Skeletal muscle tissue (tissue), 3 donors: ENCODE measurements at regions not wholly inside any gene's neighbourhood (a gene's known extent, or its start where the extent isn't known, plus 50 kb on each side); places are given as distances from the start of the nearest gene placed in this dataset.

Source experiments
- H3K27ac ChIP-seq: one replicate; pipeline ENCODE4 v1.7.0; 2013; ENCODE audit warnings: mild to moderate bottlenecking, low read depth, low read length, inconsistent platforms
- H3K27me3 ChIP-seq, 3 donors: one replicate each; pipeline ENCODE4 v1.7.0; 2013; ENCODE audit warnings: low read length in 3 of 3; ENCODE audit not compliant: control insufficient read depth in 3 of 3, insufficient read depth in 3 of 3
- H3K36me3 ChIP-seq, 3 donors: one replicate each; pipeline ENCODE4 v1.7.0; 2013; ENCODE audit warnings: low read length in 3 of 3; ENCODE audit not compliant: control insufficient read depth in 3 of 3, insufficient read depth in 3 of 3
- H3K4me1 ChIP-seq, 3 donors: one replicate each; pipeline ENCODE4 v1.7.0; 2013; ENCODE audit warnings: low read length in 3 of 3, mild to moderate bottlenecking in 3 of 3; ENCODE audit not compliant: control insufficient read depth in 3 of 3, insufficient read depth in 3 of 3
- H3K4me3 ChIP-seq, 3 donors: one replicate each; pipeline ENCODE4 v1.7.0; 2013; ENCODE audit warnings: low read length in 3 of 3
- H3K9ac ChIP-seq, 3 donors: one replicate each; pipeline ENCODE4 v1.7.0; 2013; ENCODE audit warnings: low read length in 3 of 3, mild to moderate bottlenecking in 3 of 3, moderate library complexity in 2 of 3, low read depth in 1 of 3
- H3K9me3 ChIP-seq, 3 donors: one replicate each; pipeline ENCODE4 v1.7.0; 2013; ENCODE audit warnings: low read length in 3 of 3; ENCODE audit not compliant: control insufficient read depth in 3 of 3
- donor health status: Osteomylitis.

GRCh38 chr17:77383613-77384608 is 243.1 kb downstream of the SEC14L1 start:
- Histone ChIP-seq H3K27ac (peak overlapping the region; percentile 51), H3K9me3 (no peaks in the 10 kb centered on the region), H3K36me3 (no peaks in the 10 kb centered on the region), H3K27me3 (no peaks in the 10 kb centered on the region), H3K4me3 (peak overlapping the region in 1 of 3 donors; percentile 54), H3K9ac (peak overlapping the region; percentile 7 to 70 (median 50)), H3K4me1 (peaks cover 77 to 85% (median 84%) of the 10 kb centered on the region in 3 donors)

GRCh38 chr17:77385750-77386501 is 245.2 kb downstream of the SEC14L1 start:
- Histone ChIP-seq H3K9ac (peak overlapping the region; percentile 14 to 62 (median 57)), H3K4me3 (no peak overlapping the region), H3K4me1 (peaks cover 79 to 85% (median 81%) of the 10 kb centered on the region in 3 donors), H3K36me3 (no peaks in the 10 kb centered on the region), H3K9me3 (no peaks in the 10 kb centered on the region), H3K27me3 (no peaks in the 10 kb centered on the region), H3K27ac (peak overlapping the region; percentile 54)

- Histone ChIP-seq H3K4me1 (peaks cover 79 to 85% (median 84%) of the 10 kb centered on the region in 3 donors), H3K27me3 (no peaks in the 10 kb centered on the region), H3K9me3 (no peaks in the 10 kb centered on the region), H3K36me3 (no peaks in the 10 kb centered on the region), H3K27ac (peak overlapping the region; percentile 54), H3K4me3 (no peak overlapping the region), H3K9ac (peak overlapping the region; percentile 14 to 62 (median 57))
Measured at GRCh38 chr17:77386502-77387192, 245.9 kb downstream of the SEC14L1 start.

GRCh38 chr17:77387891-77388290 is 247.1 kb downstream of the SEC14L1 start:
- H3K36me3 ChIP-seq, result no peaks in the 10 kb centered on the region
- H3K9ac ChIP-seq, result peak overlapping the region in 2 of 3 donors; percentile 38 to 58
- no peaks in the 10 kb centered on the region for H3K9me3 ChIP-seq
- H3K27ac ChIP-seq, result peak overlapping the region; percentile 42
- no peak overlapping the region for H3K4me3 ChIP-seq
- no peaks in the 10 kb centered on the region for H3K27me3 ChIP-seq
- peaks cover 83 to 88% (median 87%) of the 10 kb centered on the region in 3 donors for H3K4me1 ChIP-seq

- Histone ChIP-seq H3K27me3 (no peaks in the 10 kb centered on the region), H3K4me1 (peaks cover 80 to 86% (median 85%) of the 10 kb centered on the region in 3 donors), H3K4me3 (peak overlapping the region in 1 of 3 donors; percentile 35), H3K36me3 (no peaks in the 10 kb centered on the region), H3K9me3 (no peaks in the 10 kb centered on the region), H3K9ac (peak overlapping the region; percentile 20 to 58 (median 38)), H3K27ac (peak overlapping the region; percentile 42)
Measured at GRCh38 chr17:77388384-77389306, 247.9 kb downstream of the SEC14L1 start.

- Histone ChIP-seq H3K36me3 (no peaks in the 10 kb centered on the region), H3K9me3 (no peaks in the 10 kb centered on the region), H3K4me1 (peaks cover 76 to 83% (median 82%) of the 10 kb centered on the region in 3 donors), H3K27ac (peak overlapping the region; percentile 12), H3K4me3 (no peak overlapping the region), H3K27me3 (no peaks in the 10 kb centered on the region), H3K9ac (peak overlapping the region in 1 of 3 donors; percentile 8)
Measured at GRCh38 chr17:77390870-77391269, 250.1 kb downstream of the SEC14L1 start.

- Histone ChIP-seq H3K9me3 (no peaks in the 10 kb centered on the region), H3K4me1 (peaks cover 70 to 83% (median 82%) of the 10 kb centered on the region in 3 donors), H3K27ac (peak overlapping the region; percentile 65), H3K4me3 (peak overlapping the region in 1 of 3 donors; percentile 29), H3K27me3 (no peaks in the 10 kb centered on the region), H3K9ac (peak overlapping the region in 2 of 3 donors; percentile 38 to 45), H3K36me3 (no peaks in the 10 kb centered on the region)
Measured at GRCh38 chr17:77391668-77392375, 251.1 kb downstream of the SEC14L1 start.

- Histone ChIP-seq H3K9ac (peak overlapping the region in 2 of 3 donors; percentile 27 to 57), H3K4me1 (peaks cover 71 to 79% (median 78%) of the 10 kb centered on the region in 3 donors), H3K36me3 (no peaks in the 10 kb centered on the region), H3K4me3 (peak overlapping the region in 1 of 3 donors; percentile 29), H3K9me3 (no peaks in the 10 kb centered on the region), H3K27ac (peak overlapping the region; percentile 65), H3K27me3 (no peaks in the 10 kb centered on the region)
Measured at GRCh38 chr17:77392376-77393273, 251.9 kb downstream of the SEC14L1 start.
